DOHH2 (cell line): ENCODE measurements at regions not wholly inside any gene's neighbourhood (a gene's known extent, or its start where the extent isn't known, plus 50 kb on each side); places are given as distances from the start of the nearest gene placed in this dataset.

Source experiments
- H3F3A ChIP-seq: fragments of 200-600 bp; sonication (generic), shearing (Covaris generic); 2 replicates; pipeline ENCODE4 v1.6.0; 2016; ENCODE audit warnings: antibody characterized with exemption, mild to moderate bottlenecking; ENCODE audit not compliant: control insufficient read depth, insufficient read depth
- H3K27ac ChIP-seq: fragments of 200-600 bp; sonication (generic); 2 replicates; pipeline ENCODE4 v1.5.1; 2014; ENCODE audit warnings: low read depth, mild to moderate bottlenecking, low read length, moderate library complexity
- H3K27me3 ChIP-seq: fragments of 200-600 bp; sonication (generic); 2 replicates; pipeline ENCODE4 v1.6.1; 2014; ENCODE audit warnings: mild to moderate bottlenecking, low read length, mixed read lengths; ENCODE audit not compliant: control insufficient read depth
- H3K36me3 ChIP-seq: fragments of 200-600 bp; sonication (generic); 2 replicates; pipeline ENCODE4 v1.6.1; 2014; ENCODE audit warnings: mild to moderate bottlenecking, low read length, moderate library complexity, mixed read lengths; ENCODE audit not compliant: control insufficient read depth
- H3K4me1 ChIP-seq: fragments of 200-600 bp; sonication (generic); 2 replicates; pipeline ENCODE4 v1.6.1; 2014; ENCODE audit warnings: mild to moderate bottlenecking, low read length, mixed read lengths; ENCODE audit not compliant: control insufficient read depth
- H3K4me2 ChIP-seq: fragments of 200-600 bp; sonication (generic); 2 replicates; pipeline ENCODE4 v1.6.0; 2014; ENCODE audit warnings: mild to moderate bottlenecking, low read length, moderate library complexity
- H3K4me3 ChIP-seq: fragments of 200-600 bp; sonication (generic); 2 replicates; pipeline ENCODE4 v1.5.1; 2014; ENCODE audit warnings: mild to moderate bottlenecking, low read length, mixed read lengths
- H3K79me2 ChIP-seq: fragments of 200-600 bp; sonication (generic); 2 replicates; pipeline ENCODE4 v1.6.1; 2014; ENCODE audit warnings: mild to moderate bottlenecking, low read length, mixed read lengths; ENCODE audit not compliant: control insufficient read depth
- H3K9me2 ChIP-seq: fragments of 200-600 bp; sonication (generic); replicated peaks from 2 replicates; pipeline ENCODE4 v1.6.1; 2014; ENCODE audit warnings: mild to moderate bottlenecking, low read length, mixed read lengths; ENCODE audit not compliant: control insufficient read depth
- H3K9me3 ChIP-seq: fragments of 200-600 bp; sonication (generic); 2 replicates; pipeline ENCODE4 v1.6.1; 2014; ENCODE audit warnings: antibody characterized with exemption, low read length, mixed read lengths; ENCODE audit not compliant: control insufficient read depth, insufficient read depth
- H4K20me1 ChIP-seq: fragments of 200-600 bp; sonication (generic); 2 replicates; pipeline ENCODE4 v1.6.0; 2014; ENCODE audit warnings: low read depth, mild to moderate bottlenecking, antibody characterized with exemption, low read length, moderate library complexity; ENCODE audit not compliant: control insufficient read depth, insufficient read depth
- CTCF ChIP-seq: fragments of 200-600 bp; sonication (generic); IDR thresholded peaks from one replicate; pipeline ENCODE4 v1.5.1; 2014; ENCODE audit warnings: antibody characterized with exemption, mild to moderate bottlenecking, low read depth, low read length; ENCODE audit not compliant: poor library complexity, severe bottlenecking
- EZH2phosphoT487 ChIP-seq: fragments of 200-600 bp; sonication (generic); IDR thresholded peaks from 2 replicates; pipeline ENCODE4 v1.6.1; 2017; ENCODE audit warnings: borderline replicate concordance, mild to moderate bottlenecking, antibody characterized with exemption, low read length, moderate library complexity, mixed read lengths

- no peaks in the 10 kb centered on the region for H3K27me3 ChIP-seq
- no peak overlapping the region for H3K27ac ChIP-seq
- TF ChIP-seq EZH2phosphoT487 (no peak), CTCF (no peak)
- H3K9me2 ChIP-seq = no peaks in the 10 kb centered on the region
- no peaks in the 10 kb centered on the region for H3K9me3 ChIP-seq
- H3K4me2 ChIP-seq = no peak overlapping the region
- H3K36me3 ChIP-seq = no peaks in the 10 kb centered on the region
- no peaks in the 10 kb centered on the region for H3F3A ChIP-seq
- no peaks in the 10 kb centered on the region for H3K79me2 ChIP-seq
- H3K4me3 ChIP-seq = no peak overlapping the region
- no peaks in the 10 kb centered on the region for H3K4me1 ChIP-seq
- H4K20me1 ChIP-seq = no peaks in the 10 kb centered on the region
Observed at GRCh38 chr1:96445302-96445701, 276.3 kb upstream of the PTBP2 start.

GRCh38 chr1:96464066-96464465 is 257.5 kb upstream of the PTBP2 start:
- Histone ChIP-seq H3K27me3 (no peaks in the 10 kb centered on the region), H3K4me1 (no peaks in the 10 kb centered on the region), H3K4me2 (no peak overlapping the region), H3K9me2 (no peaks in the 10 kb centered on the region), H3K4me3 (no peak overlapping the region), H3K36me3 (no peaks in the 10 kb centered on the region), H3K9me3 (no peaks in the 10 kb centered on the region), H4K20me1 (no peaks in the 10 kb centered on the region), H3K79me2 (no peaks in the 10 kb centered on the region), H3K27ac (no peak overlapping the region), H3F3A (no peaks in the 10 kb centered on the region)
- TF ChIP-seq EZH2phosphoT487 = no peak
- TF ChIP-seq CTCF = no peak

GRCh38 chr1:96464522-96464921 is 257.1 kb upstream of the PTBP2 start:
- no peaks in the 10 kb centered on the region for H3K4me1 ChIP-seq

More at GRCh38 chr1:96464522-96464921, 257.1 kb upstream of the PTBP2 start:
- Histone ChIP-seq H3K4me2 (no peak overlapping the region), H3K9me2 (no peaks in the 10 kb centered on the region), H3F3A (no peaks in the 10 kb centered on the region), H3K4me3 (no peak overlapping the region), H3K9me3 (no peaks in the 10 kb centered on the region), H4K20me1 (no peaks in the 10 kb centered on the region), H3K27ac (no peak overlapping the region), H3K36me3 (no peaks in the 10 kb centered on the region), H3K27me3 (no peaks in the 10 kb centered on the region), H3K79me2 (no peaks in the 10 kb centered on the region)
- TF ChIP-seq EZH2phosphoT487 (no peak), CTCF (no peak)
